ENCODE measurements at regions not wholly inside any gene's neighbourhood (a gene's known extent, or its start where the extent isn't known, plus 50 kb on each side); places are given as distances from the start of the nearest gene placed in this dataset.
"Not testable (repeated sequence)": the region's sequence is repeated elsewhere in the genome, so short reads cannot be mapped to it uniquely, and the experiment has no call there.

DNA sequence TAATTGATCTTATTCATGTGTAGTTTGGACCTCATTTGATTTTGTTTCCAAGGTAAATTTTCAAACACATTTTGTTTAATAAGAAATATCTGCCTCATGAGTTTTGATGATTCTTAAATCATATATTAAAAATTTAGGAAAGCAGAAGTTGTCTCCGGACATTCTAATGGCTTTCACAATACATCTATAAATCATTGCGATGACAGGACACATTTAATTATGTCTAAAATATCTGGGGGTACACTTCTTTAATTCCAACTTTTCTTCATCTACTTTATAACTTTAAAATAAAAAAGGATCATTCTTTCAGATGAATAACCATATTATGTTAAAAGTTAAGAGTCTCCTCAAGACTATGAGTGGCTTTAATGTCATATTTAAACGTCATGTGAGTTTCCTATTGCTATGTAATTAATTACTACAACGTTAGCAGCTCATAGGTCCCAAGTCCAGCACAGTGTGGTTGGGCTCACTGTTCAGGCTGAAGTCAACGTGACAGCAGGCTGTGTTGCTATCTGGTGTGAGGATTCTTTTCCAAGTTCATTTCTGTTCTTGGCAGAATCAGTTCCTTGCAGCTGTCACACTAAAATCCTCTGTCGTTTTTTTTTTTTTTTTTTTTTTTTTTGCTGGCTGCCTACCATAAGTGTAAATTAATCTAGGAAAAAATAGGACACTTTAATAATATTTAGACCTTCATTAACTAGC, 893.5 kb downstream of the LTN1 start:
- no peak for DNase-seq

DNA sequence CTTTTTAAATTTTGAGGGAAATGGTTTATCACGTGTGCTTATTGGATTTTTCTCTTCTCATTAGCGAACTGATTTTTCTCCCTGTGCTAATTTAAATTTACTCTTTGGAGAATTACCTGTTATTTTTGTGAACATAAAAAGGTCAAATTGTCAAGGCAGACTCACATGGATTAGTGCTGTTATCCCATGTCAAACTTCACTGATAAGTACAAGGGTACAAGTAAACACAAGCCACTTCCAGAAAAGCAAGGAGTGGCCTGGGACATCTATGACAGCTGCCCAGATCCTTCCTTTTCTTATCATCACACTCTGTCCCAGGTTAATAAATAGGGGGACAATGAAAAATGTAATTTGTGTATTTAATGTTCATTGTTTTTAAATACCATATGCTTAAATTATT, 901.2 kb downstream of the LTN1 start:
- DNase-seq, result no peak

DNA sequence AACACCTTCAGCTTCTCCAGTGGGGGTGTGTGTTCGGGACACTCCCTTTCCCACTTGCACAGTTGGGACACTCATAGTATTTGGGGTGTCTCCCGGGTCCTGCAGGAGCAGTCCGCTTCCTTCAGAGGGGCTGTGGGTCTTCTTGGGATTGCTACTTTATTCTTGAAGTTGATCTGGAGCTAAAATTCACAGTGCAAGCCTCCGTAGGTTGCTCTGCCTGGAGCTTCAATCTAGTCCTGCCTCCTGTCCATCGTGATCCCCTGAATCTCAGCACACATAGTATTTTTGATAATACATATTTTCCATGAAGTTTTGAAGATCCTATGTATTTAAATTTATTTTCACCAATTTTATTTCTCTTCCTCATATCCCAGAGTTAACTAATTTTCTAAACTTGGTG, 902.1 kb downstream of the LTN1 start:
- no peak for DNase-seq

DNA sequence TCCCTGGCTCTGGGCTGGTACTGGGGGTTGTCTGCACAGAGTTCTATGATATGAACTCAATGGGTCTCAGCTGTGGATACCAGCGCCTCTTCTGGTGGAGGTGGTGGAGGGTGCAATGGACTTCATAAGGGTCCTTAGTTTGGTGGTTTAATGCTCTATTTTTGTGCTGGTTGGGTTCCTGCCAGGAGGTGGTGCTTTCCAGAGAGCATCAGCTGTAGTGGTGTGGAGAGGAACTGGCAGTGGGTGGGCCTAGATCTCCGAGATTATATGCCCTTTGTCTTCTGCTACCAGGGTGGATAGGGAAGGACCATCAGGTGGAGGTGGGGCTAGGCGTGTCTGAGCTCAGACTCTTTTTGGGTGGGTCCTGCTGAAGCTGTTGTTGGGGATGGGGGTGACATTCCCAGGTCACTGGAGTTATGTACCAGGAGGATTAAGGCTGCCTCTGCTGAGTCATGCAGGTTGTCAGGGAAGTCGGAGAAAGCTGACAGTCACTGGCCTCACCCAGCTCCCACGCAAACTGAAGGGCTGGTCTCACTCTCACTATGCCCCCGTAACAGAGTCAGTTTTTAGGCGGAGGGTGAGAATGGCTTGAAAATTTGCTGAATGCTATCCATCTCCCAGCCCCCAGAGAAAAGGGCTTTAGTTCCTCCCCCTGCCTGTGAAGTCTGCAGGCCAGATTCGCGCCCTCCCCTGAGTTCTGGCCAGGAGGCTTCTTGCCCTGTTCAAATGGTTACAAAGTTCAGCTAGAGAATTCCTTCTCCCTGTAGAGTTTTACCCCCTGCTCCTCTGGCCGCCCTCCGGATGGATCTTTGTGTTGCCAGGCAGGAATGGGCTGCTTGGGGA, 902.9 kb downstream of the LTN1 start:
- DNase-seq, result no peak

DNA sequence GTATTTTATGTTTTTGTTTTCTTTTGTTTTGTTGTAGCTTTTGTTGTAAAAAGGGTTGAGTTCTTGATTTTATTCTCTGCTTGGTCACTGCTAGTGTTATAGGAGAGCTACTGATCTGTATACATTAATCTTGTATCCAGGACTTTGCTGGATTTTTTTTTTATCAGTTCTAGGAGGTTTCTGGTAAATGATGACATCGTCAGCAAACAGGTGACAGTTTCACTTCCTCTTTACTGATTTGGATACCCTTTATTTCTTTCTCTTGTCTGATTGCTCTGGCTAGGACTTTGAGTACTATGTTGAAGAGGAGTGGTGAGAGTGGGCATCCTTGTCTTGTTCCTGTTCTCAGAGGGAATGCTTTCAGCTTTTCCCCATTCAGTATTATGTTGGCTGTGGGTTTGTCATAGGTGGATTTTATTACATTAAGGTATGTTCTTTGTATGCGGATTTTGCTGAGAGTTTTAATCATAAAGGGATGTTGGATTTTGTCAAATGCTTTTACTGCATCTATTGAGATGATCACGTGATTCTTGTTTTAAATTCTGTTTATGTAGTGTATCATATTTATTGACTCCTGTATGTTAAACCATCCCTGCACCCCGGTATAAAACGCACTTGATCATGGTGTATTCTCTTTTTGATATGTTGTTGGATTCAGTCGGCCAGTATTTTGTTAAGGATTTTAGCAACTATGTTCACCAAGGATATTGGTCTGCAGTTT, 905.7 kb downstream of the LTN1 start:
- DNase-seq, result no peak

DNA sequence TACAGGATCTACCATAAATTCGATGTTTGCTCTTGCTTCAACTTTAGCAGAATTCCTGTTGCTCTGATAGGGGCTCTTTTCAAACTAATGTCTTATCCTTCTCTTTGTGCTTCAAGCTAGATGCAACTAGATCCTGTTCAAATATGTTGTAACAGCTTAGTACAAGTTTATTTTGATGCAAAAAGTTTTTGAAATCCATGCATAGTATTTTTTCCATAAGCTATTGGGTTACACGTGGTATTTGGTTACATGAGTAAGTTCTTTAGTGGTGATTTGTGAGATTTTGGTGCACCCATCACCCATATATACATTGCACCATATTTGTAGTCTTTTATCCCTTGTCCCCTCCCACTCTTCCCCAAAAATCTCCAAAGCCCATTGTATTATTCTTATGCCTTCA, 907.7 kb downstream of the LTN1 start:
- DNase-seq, result no peak

DNA sequence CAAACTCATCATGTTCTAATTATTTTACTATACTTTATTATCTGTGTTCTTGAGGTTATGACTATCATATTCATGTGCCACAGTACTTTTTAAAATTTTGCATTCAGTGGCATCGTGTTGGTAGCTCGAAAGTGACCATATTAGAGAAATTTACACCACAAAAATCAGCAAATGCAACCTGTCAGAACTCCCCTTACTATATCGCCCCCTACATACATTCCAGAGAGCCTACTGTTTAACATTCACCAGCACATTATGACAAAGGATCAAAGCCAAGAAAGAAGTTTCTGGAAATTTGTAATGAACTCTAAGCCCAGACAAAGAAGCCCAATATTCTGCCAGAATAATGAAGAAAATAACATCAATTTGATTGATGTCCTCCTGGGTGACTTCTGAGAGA, 909.3 kb downstream of the LTN1 start:
- DNase-seq, result no peak

DNA sequence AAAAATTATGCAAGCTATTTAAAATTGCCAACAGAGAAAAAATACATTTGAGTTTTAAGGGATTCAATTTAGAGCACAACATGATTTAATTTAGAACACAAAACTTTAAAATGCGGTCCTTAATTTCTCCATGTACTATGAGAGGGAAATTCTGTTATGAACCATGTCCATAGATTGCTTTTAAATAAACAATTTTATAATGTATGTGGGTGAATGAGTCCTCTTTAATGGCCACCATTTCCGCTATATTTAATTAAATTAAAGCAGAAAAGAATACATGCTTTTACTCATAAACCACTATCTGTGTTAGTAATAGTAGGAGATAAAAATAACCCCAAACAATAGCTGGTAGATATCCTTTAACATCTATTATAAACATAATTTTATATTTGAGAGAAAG, 914.6 kb downstream of the LTN1 start:
- DNase-seq, result no peak

DNA sequence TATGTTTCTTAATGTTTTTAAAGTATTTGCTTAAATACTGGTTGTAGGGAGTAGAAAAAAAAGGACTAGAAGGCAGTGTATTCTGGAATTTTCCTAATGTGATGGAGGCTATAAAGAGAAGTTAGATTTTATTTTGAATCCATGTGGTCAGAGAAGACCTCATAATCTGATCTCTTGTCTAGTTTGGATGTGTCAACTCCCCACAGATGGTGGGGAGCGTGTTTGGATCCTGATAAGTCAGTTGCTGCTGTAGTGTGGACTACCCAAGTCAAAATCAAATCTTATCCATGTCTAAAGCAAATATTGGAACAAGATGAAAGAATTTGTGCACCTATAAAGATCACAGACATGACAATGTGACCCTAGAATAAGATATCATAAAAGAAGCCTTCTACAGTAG, 918.0 kb downstream of the LTN1 start:
- DNase-seq, result no peak

DNA sequence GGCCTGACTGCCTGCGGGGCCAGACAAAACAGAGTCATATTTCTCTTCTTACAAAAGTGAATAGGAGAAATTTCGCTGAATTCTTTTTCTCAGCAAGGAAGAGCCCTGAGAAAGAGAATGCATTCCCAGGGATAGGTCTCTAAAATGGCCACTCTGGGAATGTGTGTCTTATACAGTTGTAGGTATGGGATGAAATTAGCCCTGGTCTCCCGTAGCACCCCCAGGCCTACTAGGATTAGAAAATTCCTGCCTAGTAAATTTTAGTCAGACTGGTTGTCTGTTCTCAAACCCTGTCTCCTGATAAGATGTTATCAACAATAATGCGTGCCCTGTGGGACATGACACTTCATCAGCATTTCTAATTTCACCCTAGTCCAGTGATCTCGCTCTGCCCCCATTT, 920.1 kb downstream of the LTN1 start:
- DNase-seq, result no peak

DNA sequence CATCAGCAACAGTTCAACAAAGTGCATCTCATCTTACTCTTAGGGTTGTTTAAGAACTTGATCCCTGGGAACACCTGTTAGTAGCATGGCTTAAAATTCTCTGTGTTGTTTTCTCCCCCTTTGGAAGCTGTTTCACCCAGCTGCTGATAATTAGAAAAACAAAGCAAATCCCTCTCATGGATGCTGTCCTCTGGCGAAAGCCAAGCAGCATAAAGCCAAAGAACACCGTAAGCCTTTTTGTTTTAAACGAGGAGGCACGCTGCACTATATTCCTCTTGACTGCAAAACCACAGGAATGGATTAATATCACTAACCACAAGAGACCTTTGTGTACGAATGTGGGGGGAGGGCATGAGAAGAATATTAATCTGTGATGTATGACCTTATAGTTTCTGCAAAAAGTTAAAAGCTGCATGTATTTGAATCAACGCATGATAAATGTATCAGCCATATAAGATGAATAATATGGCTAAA, 923.2 kb downstream of the LTN1 start:
- DNase-seq, result no peak

DNA sequence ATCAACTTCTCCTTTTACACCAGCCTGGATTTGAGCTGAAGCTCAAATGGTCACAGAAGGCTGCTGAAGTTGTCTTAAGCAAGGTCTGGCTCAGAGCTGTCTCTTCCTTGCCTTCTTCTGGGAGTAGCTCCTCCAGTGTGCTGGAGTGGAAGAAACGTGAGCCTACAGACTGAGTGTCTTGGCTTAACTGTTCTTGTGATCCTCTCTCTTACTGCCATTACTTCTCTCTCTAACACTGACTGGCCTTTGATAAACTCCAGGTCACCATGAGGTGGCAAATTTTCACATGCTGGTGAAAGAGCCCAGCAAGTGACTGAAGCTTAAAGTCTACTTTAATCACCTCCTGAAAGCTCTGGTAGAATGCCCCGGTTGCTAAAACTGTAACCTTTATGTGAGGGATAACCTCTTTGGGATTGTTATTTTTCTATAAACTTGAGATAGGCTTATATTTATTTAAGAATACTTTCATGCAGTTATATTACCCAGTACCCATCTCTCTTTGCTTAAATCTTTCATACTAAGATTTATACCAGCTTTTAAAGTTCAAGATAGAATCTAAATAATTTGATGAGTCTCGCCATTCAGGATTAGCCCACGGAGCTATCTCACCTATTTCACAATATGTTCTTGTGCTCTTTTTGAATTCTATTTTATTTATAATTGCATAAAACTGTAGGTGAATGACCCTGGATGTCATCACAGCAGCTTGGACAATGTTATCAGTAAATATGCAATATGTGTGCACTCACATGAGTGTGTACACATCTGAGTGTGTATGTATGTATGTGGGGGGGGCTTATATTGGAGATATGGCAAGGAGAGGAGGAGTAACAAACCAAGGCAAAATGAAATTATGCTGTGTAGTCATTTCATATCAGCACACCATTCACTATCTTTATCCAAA, 924.0 kb downstream of the LTN1 start:
- DNase-seq, result no peak

DNA sequence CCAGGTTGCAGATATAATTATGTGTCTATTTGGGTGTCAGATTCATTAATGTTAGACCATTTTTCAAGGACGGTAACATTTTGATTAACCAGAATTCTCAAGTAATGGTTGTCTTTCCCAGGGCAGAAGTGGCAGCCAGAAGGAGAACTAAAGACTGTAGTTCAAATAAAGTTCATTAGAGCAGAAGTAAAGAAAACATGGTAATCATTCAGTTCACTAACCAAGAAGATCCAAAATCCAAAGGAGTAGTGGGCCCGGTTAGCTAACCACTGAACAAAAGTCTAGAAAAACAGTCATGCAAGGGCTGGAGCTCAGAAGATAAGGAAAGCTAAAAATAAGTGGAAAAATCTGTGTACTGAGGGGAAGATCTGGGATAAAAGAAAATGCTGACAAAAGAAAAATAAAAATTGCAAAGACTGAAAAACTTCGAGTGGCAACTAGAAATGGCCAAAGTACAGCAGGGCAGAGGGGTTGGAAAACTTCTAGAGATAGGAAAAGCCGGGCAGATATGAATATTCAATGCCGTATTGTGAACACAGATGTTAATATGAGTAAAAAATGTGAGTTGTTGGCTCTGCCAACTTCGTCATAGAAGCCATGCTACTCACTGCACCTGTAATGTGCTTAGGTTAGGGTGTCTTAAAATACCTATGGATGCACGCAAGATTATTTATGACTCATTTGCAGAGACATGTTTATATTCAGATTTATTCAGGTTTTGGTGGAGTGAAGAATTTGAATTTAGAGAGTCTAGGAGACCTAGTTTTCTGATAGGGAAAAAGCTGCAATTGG, 925.9 kb downstream of the LTN1 start:
- DNase-seq, result no peak

DNA sequence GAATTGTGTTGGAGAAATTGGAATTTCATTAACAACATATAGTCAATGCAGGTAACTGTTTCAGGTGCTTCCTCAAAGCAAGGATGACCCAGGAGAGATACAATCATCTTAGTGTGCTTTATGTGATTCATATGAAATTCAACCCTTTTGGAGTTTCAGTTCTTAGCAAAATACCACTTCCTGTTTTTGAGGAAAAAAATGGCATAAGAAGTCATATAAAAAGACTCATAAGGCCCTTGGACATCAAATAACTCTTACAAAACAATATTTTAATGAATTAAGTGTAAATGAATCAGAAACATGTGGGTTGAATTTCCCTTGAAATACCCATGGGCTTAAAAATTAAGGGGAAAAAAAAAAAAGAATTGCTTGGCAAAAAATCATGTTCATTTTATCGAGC, 926.6 kb downstream of the LTN1 start:
- DNase-seq, result no peak

DNA sequence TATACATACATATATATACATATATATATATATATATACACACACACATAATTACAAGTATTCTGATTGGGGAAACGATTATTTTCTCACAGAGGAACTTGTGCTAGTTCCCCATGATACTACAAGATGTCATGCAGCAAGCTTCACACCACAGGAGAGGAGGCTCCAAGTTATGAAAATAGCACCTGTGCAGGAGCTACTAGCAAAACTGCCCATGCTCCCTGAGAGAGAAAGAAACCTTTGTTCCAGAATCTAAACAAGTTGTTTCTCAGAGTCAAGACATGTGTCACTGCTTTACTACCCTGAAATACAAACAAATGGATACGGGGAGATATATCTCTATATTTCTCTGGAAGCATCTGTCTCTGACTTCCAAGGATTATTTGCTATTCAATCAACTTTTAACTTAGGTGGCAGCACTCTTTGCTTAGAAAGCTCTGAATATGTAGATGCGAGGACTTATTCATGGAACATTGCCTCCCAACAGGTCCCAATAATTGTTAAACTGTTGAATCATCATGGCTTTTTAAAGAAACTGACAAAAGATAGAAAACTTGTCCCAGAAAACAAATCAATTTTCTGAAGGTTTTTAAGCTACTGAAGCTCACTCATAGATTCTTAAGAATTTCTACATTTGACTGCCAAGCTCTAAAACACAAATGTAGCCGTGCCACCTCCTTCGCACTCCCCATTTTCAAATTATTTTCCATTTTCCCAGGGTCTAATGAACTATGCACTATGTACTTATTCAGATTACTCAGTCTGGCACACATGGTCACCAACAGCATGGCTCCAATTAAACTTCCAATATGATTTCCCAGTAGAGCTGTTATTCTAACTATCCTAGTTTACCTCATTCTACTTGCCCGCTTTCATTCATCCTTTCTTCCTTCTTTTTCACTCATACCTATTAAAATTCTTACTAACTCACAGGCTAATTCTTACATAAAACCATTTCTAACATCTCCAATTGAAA, 929.1 kb downstream of the LTN1 start:
- DNase-seq, result no peak

DNA sequence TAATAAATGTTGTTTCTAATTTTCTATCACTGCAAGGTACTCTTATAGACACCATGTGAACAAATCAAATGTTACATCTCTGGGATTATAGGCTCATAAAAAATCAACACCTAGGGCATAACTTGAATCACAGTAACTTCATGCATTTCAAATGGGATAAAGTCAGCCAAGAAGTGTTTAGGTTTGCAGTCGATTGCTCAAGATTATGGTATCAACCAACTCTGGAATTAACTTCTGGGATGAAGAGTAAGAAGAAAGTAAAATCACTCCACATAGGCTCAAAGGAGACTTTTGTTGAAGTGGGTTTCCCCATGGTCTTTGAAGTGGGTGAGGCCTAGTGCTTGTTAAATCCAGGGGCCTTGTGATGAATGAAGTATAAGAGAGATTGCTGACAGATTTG, 939.7 kb downstream of the LTN1 start:
- not testable (repeated sequence) for DNase-seq

DNA sequence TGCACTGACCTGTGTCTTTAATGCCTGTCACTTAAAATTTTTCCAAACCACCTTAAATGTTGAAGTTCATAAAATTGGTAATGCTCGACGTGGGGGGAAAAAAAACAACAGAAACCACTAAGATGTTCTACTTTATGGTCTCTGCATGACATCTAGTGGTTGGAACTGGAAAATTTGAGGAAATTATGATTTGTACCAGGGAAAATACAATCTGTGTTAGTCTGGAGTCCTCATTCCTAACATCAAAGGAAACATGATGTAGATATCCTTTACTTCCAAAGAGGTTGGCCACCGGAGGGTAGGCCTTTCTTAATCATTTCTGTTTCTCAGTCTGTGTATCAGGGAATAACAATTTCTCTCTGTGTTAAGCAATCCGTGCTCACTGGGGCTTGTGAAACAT, 941.0 kb downstream of the LTN1 start:
- not testable (repeated sequence) for DNase-seq

DNA sequence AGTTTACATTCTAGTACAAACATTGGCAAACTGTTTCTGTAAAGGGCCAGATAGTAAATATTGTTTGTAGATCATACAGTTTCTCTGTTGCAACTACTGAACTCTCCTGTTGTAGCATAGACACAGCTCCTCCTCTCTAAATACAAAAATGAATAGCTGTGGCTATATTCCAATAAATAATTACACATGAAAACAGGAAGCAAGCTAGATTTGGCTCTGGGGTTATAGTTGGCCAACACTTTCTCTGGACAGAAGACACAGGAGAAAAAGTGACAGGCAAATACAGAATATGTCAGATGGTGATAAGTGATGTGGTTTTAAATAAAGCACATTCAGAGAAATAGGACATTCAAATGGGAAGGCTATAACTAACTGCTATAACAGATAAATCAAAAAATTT, 957.0 kb downstream of the LTN1 start:
- DNase-seq, result not testable (repeated sequence)

DNA sequence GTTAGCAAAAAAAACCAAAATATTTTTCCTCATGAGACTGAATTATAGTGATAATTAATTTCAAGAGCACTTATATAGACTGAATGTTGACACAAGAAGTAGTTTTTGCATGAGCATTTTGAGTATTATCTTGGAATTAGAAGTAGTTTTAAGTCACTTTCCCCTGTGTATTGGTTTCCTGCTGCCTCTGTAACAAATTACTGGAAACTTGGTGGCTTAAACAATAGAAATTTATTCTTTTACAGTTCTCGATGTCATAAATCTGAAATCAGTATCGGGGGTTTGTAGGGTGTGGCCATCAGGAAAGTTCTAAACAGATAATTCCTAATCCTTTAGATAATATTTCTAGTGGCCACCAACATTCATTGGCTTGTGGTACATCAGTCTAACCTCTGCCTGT, 957.8 kb downstream of the LTN1 start:
- not testable (repeated sequence) for DNase-seq

DNA sequence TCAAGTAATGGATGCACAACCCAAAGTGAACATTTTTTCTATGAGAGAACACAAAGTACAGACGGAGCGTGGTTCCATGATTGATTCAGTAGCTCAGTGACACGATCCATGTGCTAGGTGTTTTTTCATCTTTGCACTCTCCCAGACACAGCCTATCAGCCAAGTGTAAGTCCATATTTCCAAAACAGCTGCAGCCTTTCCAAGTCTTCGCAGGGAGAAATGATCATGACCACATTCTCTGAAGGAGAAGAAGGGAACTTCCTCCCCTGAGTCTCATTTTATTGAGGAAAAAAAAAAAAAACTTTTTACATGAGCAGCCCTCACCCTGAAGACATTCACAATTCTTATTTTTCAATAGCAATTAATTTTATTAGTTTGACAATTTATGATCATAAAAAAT, 958.3 kb downstream of the LTN1 start:
- not testable (repeated sequence) for DNase-seq

DNA sequence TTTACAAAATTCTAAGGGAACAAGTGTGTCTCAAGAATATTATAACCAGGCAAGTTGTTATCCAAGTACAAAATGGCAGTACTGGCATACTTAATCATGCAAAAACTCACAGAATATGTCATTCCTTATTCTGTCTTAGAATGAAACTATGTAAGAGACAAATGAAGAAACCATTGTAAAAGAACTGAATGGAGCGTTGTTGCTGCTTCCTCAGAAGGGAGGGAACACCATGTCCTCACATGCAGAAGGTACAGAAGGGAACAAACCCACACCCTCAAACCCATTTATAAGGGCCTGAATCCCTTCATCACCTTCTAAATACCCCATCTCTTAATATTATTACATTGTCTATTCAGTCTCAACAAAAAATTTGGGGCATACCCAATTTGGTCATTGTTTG, 960.0 kb downstream of the LTN1 start:
- DNase-seq, result not testable (repeated sequence)

Measured in activated CD4-positive, alpha-beta T cell treated with anti-CD3 and anti-CD28 coated beads, Interleukin-10, Interleukin-2, amounts not matched to agents 100 ng/mL and 50 ng/mL, durations not matched to agents 16 hours and 8 hours (primary cell).